NCI-H526 treated with DMSO at 0.1 percent for 48 hours (cell line): ENCODE measurements at regions not wholly inside any gene's neighbourhood (a gene's known extent, or its start where the extent isn't known, plus 50 kb on each side); places are given as distances from the start of the nearest gene placed in this dataset.
"Not testable (repeated sequence)": the region's sequence is repeated elsewhere in the genome, so short reads cannot be mapped to it uniquely, and the experiment has no call there.

Experiments used
- DNase-seq: peaks from one replicate; lab custom pipeline; 2025; lab: John Stamatoyannopoulos, UW

- DNase-seq = not testable (repeated sequence)
Measured at GRCh38 chr9:65395121-65395520, 110.1 kb upstream of the FOXD4L5 start.

DNA sequence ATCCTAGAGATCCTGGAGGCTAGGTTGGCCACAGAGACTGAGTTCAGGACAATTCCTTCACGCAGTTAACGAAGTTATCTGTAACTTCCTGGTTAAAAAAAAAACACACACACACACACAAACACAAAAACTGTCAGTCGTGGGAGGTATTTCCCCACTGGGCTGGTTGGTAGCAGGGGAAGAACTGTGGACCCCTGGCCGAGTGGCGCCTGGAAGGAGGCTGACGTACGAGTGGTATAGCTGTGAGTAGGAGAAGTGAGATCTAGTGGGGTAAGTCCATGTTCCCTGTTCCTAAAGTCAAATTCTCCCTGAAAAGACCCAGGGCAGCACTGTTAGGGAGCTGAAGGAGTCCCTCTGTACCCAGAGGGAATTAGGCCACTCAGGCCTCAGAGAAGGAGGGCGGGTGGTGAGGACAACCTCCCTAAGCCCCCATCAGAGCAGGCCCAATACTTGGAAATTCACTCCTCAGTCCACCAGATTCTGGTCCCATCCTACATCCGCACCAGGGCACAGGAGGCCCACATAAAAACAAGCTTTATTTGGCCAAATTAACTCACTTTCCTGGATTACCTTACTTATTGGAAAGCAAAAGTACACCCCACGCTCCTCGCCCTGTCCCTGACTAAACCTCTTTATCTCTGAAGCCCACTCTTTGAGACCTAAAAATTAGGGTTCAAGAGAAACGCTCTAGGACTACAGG, 108.3 kb upstream of the FOXD4L5 start:
- not testable (repeated sequence) for DNase-seq

- DNase-seq = not testable (repeated sequence)
Measured at GRCh38 chr9:65392611-65393010, 107.6 kb upstream of the FOXD4L5 start.

- DNase-seq = not testable (repeated sequence)
Measured at GRCh38 chr9:65389710-65390109, 104.7 kb upstream of the FOXD4L5 start.

DNA sequence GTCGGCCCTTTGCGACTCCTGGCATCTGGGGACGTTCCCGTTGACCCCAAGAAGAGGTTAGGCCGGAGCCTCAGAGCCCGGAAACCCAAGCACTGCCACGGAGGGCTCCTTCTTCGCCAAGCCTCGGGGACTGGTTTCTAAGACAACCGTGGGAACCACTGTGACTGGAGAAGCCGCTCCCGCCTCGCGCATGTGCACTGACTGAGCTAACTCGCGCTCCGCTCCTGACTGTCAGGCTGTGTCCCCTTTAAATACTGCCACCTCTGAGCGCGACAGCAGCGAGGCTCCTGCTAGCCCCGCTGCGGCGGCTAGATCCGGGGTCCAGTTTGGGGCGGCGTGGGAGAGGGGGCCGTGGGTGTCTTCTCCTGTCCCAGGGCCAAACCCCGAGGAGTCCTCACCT, 104.2 kb upstream of the FOXD4L5 start:
- not testable (repeated sequence) for DNase-seq

DNA sequence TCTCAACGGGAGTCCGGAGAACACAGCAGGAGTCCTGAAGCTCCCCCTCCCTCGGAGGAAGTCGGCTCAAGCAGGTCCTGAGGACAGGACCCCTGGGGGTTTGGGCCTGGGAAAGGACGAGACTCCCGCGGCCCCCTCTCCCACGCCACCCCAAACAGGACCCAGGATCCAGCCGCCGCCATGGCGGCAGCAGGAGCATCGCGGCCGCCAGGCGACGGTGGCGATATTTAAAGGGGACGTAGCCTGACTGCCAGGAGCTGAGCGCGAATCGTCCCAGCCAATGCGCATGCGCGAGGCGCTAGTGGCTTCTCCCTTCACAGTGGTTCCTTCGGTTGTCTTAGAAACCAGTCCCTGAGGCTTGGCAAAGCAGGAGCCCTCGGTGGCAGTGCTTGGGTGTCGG, 101.7 kb upstream of the FOXD4L5 start:
- DNase-seq = not testable (repeated sequence)

- DNase-seq = not testable (repeated sequence)
Measured at GRCh38 chr9:65386191-65386590, 101.2 kb upstream of the FOXD4L5 start.

DNA sequence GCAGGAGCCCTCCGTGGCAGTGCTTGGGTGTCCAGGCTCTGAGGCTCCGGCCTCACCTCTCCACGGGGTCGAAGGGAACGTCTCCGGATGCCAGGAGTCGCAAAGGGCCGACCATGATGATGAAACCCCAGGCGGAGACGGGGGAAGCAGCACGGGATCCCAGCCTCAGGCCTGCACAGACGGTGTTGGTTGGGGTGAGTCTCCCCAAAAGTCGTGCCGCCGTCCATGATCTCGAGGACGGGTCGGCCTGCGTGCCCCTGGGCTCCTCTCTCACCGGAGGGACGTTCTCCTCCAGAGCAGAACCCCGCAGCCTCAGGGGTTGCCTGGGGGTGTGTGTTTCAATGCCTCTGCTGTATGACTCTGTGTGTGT, 100.6 kb upstream of the FOXD4L5 start:
- DNase-seq = not testable (repeated sequence)

- DNase-seq = not testable (repeated sequence)
Measured at GRCh38 chr9:65384759-65385654, 100.0 kb upstream of the FOXD4L5 start.

DNA sequence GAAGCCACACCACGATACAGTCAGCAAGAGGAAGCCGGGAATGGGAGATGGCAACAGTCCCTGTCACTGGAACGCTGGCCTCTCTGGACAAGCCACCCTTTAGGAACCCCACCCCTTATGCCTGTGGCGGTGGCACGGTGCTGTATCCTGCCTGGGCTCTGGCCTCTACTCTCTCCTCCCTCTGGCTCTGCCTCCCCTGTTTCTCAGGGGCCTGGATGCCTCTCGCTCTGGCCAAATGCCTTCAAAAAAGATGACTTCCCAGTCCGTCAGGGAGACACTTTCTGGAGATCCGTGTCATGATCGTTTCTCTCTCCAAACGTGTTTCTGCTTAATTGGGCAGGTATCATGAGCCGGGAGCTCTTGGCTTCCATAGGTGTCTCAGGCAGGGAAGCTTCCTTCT, 99.1 kb upstream of the FOXD4L5 start:
- DNase-seq = not testable (repeated sequence)

DNA sequence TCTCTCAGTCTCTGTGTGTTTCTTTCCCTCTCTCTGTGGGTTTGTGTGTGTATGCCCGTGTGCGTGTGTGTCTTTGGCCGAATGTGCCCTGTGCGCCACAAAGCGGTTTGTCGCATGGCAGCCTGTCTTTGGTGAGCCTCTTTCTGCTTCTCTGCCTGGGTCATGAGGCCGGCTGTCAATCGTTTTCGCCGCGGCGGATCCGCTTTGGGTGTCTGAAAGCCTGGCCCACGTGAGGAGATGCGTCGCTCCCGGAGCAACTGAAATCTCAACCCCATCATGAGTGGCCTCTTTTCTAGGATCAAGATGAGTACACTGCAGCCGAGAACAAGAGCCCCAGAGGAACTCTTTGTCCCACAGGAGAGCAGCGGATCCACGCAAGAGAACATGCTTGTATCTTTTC, 98.6 kb upstream of the FOXD4L5 start:
- DNase-seq = not testable (repeated sequence)

- DNase-seq = not testable (repeated sequence)
Measured at GRCh38 chr9:65382701-65383318, 97.8 kb upstream of the FOXD4L5 start.
